ENCODE measurements at regions not wholly inside any gene's neighbourhood (a gene's known extent, or its start where the extent isn't known, plus 50 kb on each side); places are given as distances from the start of the nearest gene placed in this dataset.
"Not testable (repeated sequence)": the region's sequence is repeated elsewhere in the genome, so short reads cannot be mapped to it uniquely, and the experiment has no call there.

DNA sequence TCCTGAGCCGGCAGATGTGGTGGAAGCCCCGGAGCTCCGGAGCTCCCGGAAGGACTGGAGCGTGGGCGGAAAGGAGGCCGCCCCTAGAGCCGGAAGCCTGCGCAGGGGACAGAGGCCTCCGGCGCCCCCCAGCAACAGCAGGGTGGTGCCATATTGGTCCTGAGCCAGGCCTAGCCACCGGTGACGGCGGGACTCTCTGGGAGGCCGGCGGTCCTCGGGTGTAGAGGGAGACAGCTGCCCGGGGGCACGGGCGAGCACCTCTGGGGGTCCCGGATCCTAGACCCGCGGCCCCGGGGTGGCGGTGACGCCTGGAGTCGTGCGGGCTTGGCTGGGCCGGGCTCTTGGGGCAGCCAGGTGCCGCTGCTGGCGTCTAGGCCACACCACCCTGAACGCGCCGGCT, 1472.2 kb downstream of the FOXD4L5 start:
- DNase-seq (ENCODE audit: low spot score) = not testable (repeated sequence)

GRCh38 chr9:63804205-63804604, 1480.8 kb downstream of the FOXD4L5 start:
- DNase-seq (ENCODE audit: low spot score) = not testable (repeated sequence)

DNA sequence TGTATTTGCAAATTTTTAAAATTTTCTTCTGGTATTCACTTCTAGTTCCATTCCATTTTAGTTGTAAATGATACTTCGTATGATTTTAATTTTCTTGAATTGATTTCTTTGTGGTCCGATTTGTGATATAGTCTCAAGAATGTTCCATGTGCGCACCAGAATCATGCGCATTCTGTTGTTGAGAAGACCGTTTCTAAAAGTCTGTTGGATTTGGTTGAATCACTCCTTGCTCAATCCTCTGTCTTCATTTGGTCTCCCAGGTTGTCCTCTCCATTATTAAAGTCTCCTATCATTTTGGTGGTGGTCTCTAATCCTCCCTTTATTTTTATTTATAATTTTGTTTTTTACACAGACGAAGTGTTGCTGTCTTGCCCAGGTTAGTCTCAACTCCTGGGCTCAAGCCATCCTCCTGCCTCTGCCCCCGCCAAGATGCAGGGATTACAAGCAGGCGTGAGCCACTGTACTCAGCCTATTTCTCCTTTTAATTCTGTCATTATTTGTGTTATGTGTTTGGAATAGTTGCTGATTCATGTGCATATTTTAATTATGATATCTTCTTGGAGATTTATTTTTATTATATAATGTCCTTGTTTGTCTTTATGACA, 1490.8 kb downstream of the FOXD4L5 start:
- DNase-seq (ENCODE audit: low spot score) = not testable (repeated sequence)

GRCh38 chr9:63787454-63787853, 1497.6 kb downstream of the FOXD4L5 start:
- DNase-seq (ENCODE audit: low spot score) = not testable (repeated sequence)

DNA sequence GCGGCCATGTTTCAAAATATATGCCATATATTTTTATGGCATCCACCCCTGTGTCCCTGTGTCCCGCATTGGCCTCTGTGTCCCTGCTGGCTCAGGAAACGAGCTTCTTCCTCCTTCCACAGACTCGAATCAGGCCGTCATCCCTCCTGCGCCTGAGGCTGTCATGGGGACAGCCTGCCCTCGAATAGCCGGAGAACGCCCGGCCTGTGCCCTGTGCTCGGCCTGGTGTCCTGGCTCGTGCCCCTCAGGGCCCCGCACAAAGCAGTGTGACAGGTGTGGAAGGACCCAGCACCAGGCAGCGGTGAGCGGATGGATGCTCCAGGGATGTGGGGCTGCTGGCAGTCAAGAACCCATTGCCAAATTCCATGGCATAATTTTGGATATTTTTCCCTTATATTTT, 1500.0 kb downstream of the FOXD4L5 start:
- DNase-seq (ENCODE audit: low spot score) = not testable (repeated sequence)

GRCh38 chr9:63784421-63784820, 1500.6 kb downstream of the FOXD4L5 start:
- not testable (repeated sequence) for DNase-seq (ENCODE audit: low spot score)

- DNase-seq (ENCODE audit: low spot score) = not testable (repeated sequence)
Measured at GRCh38 chr9:63781817-63782439, 1503.1 kb downstream of the FOXD4L5 start.

- DNase-seq (ENCODE audit: low spot score) = not testable (repeated sequence)
Measured at GRCh38 chr9:63781390-63781789, 1503.6 kb downstream of the FOXD4L5 start.

- DNase-seq (ENCODE audit: low spot score) = not testable (repeated sequence)
Measured at GRCh38 chr9:63776220-63776619, 1508.8 kb downstream of the FOXD4L5 start.

DNA sequence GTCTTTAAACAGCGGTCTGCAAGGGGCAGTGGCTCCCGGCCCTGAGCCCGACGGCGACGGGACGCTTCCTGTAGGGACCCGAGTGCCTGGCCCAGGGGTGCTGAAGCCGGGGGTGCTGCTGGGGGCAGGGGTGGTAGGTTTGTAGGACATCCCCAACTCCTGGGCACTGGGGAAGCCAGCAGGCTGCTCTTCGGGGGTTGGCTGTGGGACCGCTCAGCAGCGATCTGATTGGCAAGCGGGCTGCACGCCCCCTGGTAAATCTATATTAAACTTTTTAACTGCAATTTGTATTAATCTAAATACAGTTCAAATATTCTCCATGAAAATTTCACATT, 1510.0 kb downstream of the FOXD4L5 start:
- DNase-seq (ENCODE audit: low spot score) = not testable (repeated sequence)

DNA sequence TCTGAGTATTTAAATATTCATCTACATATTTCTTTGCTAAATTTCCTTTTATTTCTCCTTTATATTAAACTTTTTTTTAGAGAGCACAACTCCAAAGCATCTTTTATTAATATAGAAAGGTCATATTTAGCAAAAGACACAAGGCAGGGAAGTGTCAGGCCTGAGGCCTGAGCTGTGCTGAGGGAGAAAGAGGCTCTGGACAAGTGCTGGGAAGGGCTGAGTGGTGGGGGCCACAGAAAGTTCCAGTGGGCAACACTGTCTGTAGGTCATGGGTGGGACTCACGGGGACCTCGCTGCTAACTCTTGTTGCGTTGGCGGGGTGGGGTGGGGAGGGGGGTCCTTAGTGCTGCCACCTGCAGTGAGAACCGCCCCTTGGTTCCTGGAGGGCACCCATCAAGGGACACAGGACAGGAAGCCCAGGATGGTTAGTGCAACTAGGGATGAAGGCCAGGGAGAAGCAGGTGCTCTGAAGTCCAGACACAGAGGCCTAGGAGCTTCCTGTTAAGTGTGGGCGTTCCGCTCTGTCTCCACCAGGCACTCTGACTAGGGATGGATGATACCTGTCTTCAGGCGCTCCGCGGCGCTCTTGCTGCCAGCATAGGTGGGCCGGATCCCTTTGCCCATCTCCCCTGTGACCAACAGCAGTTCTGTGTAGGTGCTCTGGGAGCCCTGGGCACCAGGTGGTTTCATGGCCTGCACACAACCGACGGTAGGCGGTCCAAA, 1510.5 kb downstream of the FOXD4L5 start:
- DNase-seq (ENCODE audit: low spot score) = not testable (repeated sequence)

DNA sequence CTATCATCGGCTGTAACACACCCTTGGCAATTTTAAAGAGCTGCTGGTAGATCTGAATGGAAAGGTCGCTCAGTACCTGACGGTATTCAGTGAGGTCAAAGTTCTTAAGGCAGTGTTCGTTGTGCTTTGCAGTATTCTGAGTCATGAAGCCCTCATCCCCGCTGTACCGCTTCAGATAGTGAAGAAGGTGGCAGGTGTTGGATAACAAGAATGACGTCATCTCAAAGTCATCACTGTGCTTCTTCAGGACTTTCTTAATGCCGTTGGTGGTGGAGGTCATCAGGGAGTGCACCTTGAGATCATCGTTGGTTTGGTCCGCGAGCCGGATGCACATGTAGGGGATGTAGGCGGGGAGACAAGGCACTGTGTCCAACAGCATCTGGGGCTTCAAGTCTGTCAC, 1522.8 kb downstream of the FOXD4L5 start:
- not testable (repeated sequence) for DNase-seq (ENCODE audit: low spot score)

DNA sequence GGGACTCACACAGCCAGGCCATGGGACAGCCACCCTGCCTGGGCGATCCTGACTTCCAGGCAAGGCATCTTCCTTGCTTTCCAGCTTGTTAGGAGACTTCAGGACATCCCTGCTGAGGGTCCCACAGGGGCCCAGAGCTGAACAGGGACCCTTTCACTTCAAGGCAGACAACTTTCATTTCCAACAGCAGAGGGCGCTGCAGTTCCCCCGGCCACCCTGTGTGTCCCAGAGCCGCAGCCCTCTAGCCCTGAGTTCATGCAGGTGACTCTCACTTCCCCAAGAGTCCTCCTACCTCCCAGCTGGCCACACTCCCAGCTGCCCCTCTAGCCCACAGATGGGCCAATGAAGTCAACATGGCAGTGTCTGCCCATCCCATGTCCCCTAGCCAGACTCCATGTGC, 1556.0 kb downstream of the FOXD4L5 start:
- DNase-seq (ENCODE audit: low spot score) = not testable (repeated sequence)

DNA sequence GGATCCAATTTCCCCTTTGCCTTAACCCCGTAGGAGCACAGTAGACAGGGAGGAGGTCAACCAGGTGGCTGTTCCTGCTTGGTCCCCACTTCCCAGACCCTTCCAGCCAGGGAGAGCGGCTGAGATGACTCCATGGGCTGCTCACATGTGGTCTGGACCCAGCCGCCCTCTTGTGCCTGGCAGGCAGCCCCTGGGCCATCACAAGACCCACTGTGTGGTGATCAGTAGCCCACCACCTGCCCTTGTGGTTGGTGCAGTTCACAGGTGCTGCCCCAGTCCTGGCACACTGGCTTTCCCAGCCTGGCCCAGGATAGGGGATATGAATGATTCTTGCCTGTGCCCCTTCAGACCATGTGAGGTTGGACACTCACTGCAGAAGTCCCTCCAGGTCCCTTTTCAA, 1556.7 kb downstream of the FOXD4L5 start:
- DNase-seq (ENCODE audit: low spot score) = no peak

DNA sequence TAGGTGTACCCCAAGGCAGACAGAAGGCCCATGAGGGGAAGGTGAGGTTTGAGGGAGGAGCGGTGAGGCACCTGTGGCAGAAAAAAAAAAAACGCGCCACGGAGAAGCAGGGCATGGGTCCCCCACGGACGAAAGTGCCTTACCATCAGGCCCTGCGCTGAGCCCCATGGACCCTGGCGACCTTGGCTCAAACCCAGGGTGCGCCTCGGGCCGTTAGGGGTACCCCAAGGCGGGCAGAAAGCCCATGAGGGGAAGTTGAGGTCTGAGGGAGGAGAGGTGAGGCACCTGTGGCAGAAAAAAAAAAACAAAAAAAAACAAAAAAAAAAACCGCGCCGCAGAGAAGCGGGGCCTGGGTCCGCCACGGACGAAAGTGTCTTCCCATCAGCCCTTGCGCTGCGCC, 1576.7 kb downstream of the FOXD4L5 start:
- not testable (repeated sequence) for DNase-seq (ENCODE audit: low spot score)

- not testable (repeated sequence) for DNase-seq (ENCODE audit: low spot score)
Measured at GRCh38 chr9:63704456-63704855, 1580.6 kb downstream of the FOXD4L5 start.

DNA sequence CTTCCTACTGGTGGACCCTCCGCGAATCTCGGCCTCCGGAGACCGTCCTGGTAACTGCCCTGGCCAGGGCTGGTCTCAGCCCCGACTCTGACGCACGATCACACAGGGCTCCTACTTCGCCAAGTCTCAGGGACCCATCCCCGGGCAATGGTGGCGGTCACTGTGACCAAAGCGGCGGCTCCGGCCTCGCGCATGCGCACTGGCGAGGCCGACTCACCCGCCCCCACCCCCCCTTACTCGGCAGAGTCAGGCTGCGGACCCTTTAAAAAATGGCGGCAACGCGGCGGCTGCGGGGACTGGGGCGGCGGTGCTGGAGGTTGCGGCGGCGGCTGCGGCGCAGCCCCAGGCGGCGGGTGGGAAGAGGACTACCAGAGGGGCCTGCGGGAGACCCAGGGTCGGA, 1581.3 kb downstream of the FOXD4L5 start:
- DNase-seq (ENCODE audit: low spot score) = not testable (repeated sequence)

DNA sequence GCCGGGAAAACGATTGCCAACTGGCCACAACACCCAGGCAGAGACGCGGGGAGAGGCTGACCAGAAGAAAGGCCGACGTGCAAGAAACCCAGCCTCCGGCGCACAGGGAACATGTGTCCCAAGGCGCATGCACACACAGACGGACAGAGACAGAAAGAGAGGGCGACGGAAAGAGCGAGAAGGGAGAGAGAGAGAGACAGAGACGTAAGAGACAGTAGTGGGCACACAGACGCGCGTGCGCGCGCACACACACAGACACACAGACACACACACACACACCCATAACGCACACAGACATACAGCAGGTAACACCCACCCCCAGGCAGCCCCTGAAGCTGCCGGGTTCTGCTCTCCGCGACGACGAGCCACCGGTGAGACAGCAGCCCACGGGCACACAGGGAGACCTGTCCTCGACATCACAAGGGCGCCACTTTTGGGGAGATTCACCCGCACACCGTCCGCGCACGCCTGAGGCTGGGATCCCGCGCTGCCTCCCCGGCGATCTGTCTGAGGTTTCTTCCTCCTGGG, 1581.8 kb downstream of the FOXD4L5 start:
- DNase-seq (ENCODE audit: low spot score) = not testable (repeated sequence)

Measured in activated CD4-positive, alpha-beta T cell treated with anti-CD3 and anti-CD28 coated beads, Interleukin-2, Interleukin-4, amounts not matched to agents 100 ng/mL and 50 ng/mL, durations not matched to agents 16 hours and 8 hours (primary cell).